ENCODE measurements at regions not wholly inside any gene's neighbourhood (a gene's known extent, or its start where the extent isn't known, plus 50 kb on each side); places are given as distances from the start of the nearest gene placed in this dataset.

DNA sequence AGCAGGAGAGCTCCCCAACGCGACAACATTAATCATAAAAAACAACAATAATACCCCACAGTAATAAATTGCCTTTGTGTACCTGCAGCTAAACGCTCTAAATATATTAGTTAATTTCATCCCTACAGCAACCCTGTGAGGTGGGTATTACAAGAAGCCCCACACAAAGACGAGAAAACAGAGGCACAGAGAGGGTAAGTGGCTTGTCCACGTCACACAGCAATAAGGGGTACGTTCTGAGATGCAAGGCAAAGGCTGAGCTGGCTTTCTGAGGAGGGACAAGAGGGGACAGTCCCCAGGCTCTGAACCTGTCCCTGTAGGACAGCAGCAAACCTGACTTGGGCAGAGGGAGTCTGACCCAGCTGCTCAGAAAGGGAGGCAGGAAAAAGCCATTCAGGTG, 78.2 kb downstream of the NCOR2 start:
- TF ChIP-seq, protein P1, sequence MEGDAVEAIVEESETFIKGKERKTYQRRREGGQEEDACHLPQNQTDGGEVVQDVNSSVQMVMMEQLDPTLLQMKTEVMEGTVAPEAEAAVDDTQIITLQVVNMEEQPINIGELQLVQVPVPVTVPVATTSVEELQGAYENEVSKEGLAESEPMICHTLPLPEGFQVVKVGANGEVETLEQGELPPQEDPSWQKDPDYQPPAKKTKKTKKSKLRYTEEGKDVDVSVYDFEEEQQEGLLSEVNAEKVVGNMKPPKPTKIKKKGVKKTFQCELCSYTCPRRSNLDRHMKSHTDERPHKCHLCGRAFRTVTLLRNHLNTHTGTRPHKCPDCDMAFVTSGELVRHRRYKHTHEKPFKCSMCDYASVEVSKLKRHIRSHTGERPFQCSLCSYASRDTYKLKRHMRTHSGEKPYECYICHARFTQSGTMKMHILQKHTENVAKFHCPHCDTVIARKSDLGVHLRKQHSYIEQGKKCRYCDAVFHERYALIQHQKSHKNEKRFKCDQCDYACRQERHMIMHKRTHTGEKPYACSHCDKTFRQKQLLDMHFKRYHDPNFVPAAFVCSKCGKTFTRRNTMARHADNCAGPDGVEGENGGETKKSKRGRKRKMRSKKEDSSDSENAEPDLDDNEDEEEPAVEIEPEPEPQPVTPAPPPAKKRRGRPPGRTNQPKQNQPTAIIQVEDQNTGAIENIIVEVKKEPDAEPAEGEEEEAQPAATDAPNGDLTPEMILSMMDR (IDR thresholded peaks at IDR 0.05): no peak
- TF ChIP-seq POLR2A (IDR thresholded peaks at IDR 0.05): no peak
